ENCODE measurements at regions not wholly inside any gene's neighbourhood (a gene's known extent, or its start where the extent isn't known, plus 50 kb on each side); places are given as distances from the start of the nearest gene placed in this dataset.

DNA sequence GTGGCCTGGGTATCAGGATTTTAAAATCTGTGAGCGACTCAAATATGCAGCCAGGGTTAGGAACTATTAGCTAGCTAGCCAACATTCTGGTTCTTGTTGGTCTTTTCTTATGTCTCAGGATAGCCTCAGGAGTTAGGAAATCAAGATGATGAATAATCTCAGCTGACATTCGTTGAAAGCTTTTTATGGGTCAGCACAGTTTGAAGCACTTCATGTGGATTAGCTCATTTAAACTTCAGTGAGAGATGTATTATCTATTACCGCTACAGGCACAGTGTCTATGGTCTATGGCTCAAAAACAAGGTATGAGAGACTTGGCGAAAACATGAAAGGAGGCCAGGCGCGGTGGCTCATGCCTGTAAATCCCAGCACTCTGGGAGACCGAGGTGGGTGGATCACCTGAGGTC is 187.5 kb upstream of the THRB start:
- POLR2A ChIA-PET, result no interaction called here
- Mint-ChIP-seq H3K27ac (ENCODE audit: unreplicated experiment) (no peak overlapping the region), H3K4me1 (ENCODE audit: low read depth, unreplicated experiment) (no peaks in the 10 kb centered on the region), H3K9me3 (ENCODE audit: unreplicated experiment) (no peaks in the 10 kb centered on the region), H3K36me3 (ENCODE audit: insufficient read depth, unreplicated experiment) (no peaks in the 10 kb centered on the region), H3K27me3 (ENCODE audit: insufficient read depth, unreplicated experiment) (no peaks in the 10 kb centered on the region), H3K4me3 (ENCODE audit: unreplicated experiment) (no peak overlapping the region)
- TF ChIP-seq, protein P1, sequence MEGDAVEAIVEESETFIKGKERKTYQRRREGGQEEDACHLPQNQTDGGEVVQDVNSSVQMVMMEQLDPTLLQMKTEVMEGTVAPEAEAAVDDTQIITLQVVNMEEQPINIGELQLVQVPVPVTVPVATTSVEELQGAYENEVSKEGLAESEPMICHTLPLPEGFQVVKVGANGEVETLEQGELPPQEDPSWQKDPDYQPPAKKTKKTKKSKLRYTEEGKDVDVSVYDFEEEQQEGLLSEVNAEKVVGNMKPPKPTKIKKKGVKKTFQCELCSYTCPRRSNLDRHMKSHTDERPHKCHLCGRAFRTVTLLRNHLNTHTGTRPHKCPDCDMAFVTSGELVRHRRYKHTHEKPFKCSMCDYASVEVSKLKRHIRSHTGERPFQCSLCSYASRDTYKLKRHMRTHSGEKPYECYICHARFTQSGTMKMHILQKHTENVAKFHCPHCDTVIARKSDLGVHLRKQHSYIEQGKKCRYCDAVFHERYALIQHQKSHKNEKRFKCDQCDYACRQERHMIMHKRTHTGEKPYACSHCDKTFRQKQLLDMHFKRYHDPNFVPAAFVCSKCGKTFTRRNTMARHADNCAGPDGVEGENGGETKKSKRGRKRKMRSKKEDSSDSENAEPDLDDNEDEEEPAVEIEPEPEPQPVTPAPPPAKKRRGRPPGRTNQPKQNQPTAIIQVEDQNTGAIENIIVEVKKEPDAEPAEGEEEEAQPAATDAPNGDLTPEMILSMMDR (IDR thresholded peaks at IDR 0.05; ENCODE audit: insufficient read depth in 1 of 2, low read depth in 1 of 2, low read length in 1 of 2, severe bottlenecking in 1 of 2, unreplicated experiment in 1 of 2), result no peak
- Histone ChIP-seq H3K27me3 (replicated peaks; ENCODE audit: control insufficient read depth, insufficient read depth, low read length) (no peaks in the 10 kb centered on the region), H3K9me3 (no peaks in the 10 kb centered on the region), H3K4me3 (ENCODE audit: low read depth, low read length) (no peak overlapping the region), H3K4me1 (no peaks in the 10 kb centered on the region), H3K36me3 (ENCODE audit: control insufficient read depth, insufficient read depth, low read length) (no peaks in the 10 kb centered on the region)
- no TSS peak for BruUV-seq (replicated peaks)
- DNase-seq, result no peak
- intact Hi-C loops (cut with micrococcal nuclease; ENCODE audit: unreplicated experiment), result loop anchor here (2.0 to 10.0 kb wide), 5 partner anchors 160 to 613 kb away; partner anchors contain the start of gene THRB
- CTCF ChIA-PET, result interaction anchor here (1.2 kb wide), 1 partner anchor 185 kb away, joined by 3 read pairs; no protein-coding TSS in a partner anchor

DNA sequence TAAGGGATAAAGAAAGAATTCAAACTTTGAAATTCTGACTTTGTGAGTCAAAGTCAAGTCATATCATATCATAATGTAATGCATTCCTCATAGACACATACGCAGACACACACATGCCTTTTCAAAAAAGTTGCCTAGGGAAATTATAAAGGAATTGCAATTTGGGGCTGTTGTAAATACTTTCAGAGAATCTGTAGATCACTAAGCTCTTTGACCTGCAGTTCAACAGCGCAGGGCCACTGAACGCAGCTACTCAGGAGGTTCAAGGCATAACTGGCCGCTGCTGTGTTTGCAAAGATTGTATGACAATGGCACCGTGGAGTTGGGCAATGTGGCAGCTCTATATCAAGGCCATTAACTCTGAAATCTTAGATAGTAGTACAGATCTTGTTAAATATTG is 188.4 kb upstream of the THRB start:
- Mint-ChIP-seq H3K27me3 (ENCODE audit: insufficient read depth, unreplicated experiment) (no peaks in the 10 kb centered on the region), H3K36me3 (ENCODE audit: insufficient read depth, unreplicated experiment) (no peaks in the 10 kb centered on the region), H3K27ac (ENCODE audit: unreplicated experiment) (no peak overlapping the region), H3K4me1 (ENCODE audit: low read depth, unreplicated experiment) (no peaks in the 10 kb centered on the region), H3K4me3 (ENCODE audit: unreplicated experiment) (peak overlapping the region; percentile 40), H3K9me3 (ENCODE audit: unreplicated experiment) (no peaks in the 10 kb centered on the region)
- no peaks in the 10 kb centered on the region for H3K9me3 ChIP-seq
- CTCF ChIA-PET, result interaction anchor here (0.6 to 1.6 kb wide), 4 partner anchors 9 to 456 kb away, joined by 3 to 5 read pairs (median 3); no protein-coding TSS in a partner anchor
- H3K36me3 ChIP-seq (ENCODE audit: control insufficient read depth, insufficient read depth, low read length), result no peaks in the 10 kb centered on the region
- DNase-seq, result peak; percentile 15 to 46
- no peaks in the 10 kb centered on the region for H3K27me3 ChIP-seq (replicated peaks; ENCODE audit: control insufficient read depth, insufficient read depth, low read length)
- intact Hi-C loops (cut with micrococcal nuclease; ENCODE audit: unreplicated experiment), result loop anchor here (1.0 to 10.0 kb wide), 7 partner anchors 161 to 684 kb away; partner anchors contain the start of gene THRB
- no peak overlapping the region for H3K4me3 ChIP-seq (ENCODE audit: low read depth, low read length)
- TF ChIP-seq, protein P1 (IDR thresholded peaks at IDR 0.05; ENCODE audit: insufficient read depth in 1 of 2, low read depth in 1 of 2, low read length in 1 of 2, severe bottlenecking in 1 of 2, unreplicated experiment in 1 of 2), result no peak
- H3K4me1 ChIP-seq, result no peaks in the 10 kb centered on the region
- TSS peak; percentile 21 for BruUV-seq (replicated peaks)
- POLR2A ChIA-PET, result no interaction called here

DNA sequence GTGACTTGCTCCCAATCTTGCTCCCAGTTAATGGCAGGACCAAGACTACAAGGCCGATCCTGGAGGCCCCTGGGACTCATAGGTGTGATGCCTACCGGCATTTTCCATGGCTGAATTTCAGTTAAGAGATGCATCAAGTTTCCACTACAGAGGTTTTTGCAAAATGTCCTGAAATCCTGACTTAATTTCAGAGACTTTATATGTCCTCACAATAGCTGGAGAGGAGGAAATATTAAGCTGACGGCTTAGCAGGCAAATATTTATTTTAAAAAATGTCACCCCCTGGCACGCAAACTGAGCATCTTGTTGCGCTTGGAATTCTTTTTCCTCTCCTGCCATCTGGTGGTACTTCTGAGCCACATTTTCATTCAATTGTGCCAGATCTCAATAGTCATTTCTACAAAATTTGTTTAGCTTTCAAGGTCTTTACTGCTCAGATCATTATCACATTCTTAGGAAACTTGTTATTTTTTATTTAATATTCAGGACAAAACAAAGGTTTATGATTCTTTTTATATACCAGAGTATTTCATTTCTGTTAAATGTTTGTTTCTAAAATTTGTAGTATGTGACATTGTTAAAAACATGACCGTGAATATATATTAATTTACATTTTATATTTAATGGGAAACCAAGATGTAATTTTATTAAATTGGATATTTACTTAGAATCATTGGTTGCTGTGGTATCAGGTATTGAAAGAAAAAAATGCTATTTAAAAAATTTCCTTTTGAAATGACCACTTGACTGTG is 189.2 kb upstream of the THRB start:
- Mint-ChIP-seq H3K4me1 (ENCODE audit: low read depth, unreplicated experiment) (no peaks in the 10 kb centered on the region), H3K36me3 (ENCODE audit: insufficient read depth, unreplicated experiment) (no peaks in the 10 kb centered on the region), H3K27ac (ENCODE audit: unreplicated experiment) (no peak overlapping the region), H3K27me3 (ENCODE audit: insufficient read depth, unreplicated experiment) (no peaks in the 10 kb centered on the region), H3K4me3 (ENCODE audit: unreplicated experiment) (peak overlapping the region; percentile 40), H3K9me3 (ENCODE audit: unreplicated experiment) (no peaks in the 10 kb centered on the region)
- POLR2A ChIA-PET, result no interaction called here
- H3K27me3 ChIP-seq (replicated peaks; ENCODE audit: control insufficient read depth, insufficient read depth, low read length), result no peaks in the 10 kb centered on the region
- intact Hi-C loops (cut with micrococcal nuclease; ENCODE audit: unreplicated experiment), result loop anchor here (1.0 to 10.0 kb wide), 7 partner anchors 162 to 685 kb away; partner anchors contain the start of gene THRB
- CTCF ChIA-PET, result interaction anchor here (0.6 to 1.6 kb wide), 3 partner anchors 8 to 615 kb away, joined by 3 to 5 read pairs (median 4); no protein-coding TSS in a partner anchor
- H3K36me3 ChIP-seq (ENCODE audit: control insufficient read depth, insufficient read depth, low read length), result no peaks in the 10 kb centered on the region
- no TSS peak for BruUV-seq (replicated peaks)
- H3K4me3 ChIP-seq (ENCODE audit: low read depth, low read length), result no peak overlapping the region
- TF ChIP-seq, protein P1 (IDR thresholded peaks at IDR 0.05; ENCODE audit: insufficient read depth in 1 of 2, low read depth in 1 of 2, low read length in 1 of 2, severe bottlenecking in 1 of 2, unreplicated experiment in 1 of 2), result peak; percentile 60 to 65
- H3K4me1 ChIP-seq, result no peaks in the 10 kb centered on the region
- DNase-seq, result peak in 1 of 2 experiments; percentile 48
- no peaks in the 10 kb centered on the region for H3K9me3 ChIP-seq

Data from Caco-2 (cell line).